ENCODE measurements at regions not wholly inside any gene's neighbourhood (a gene's known extent, or its start where the extent isn't known, plus 50 kb on each side); places are given as distances from the start of the nearest gene placed in this dataset.
"Not testable (repeated sequence)": the region's sequence is repeated elsewhere in the genome, so short reads cannot be mapped to it uniquely, and the experiment has no call there.

- DNase-seq; intact Hi-C loops (cut with DNase I); ATAC-seq (ENCODE audit: poor library complexity): not testable (repeated sequence)
Observed at GRCh38 chr16:58878641-58879040, 144.5 kb upstream of the GOT2 start.

- intact Hi-C loops (cut with DNase I), result no loop called here
- ATAC-seq (ENCODE audit: poor library complexity) (no peak), DNase-seq (no peak)
Observed at GRCh38 chr16:58866935-58867334, 132.8 kb upstream of the GOT2 start.

GRCh38 chr16:58863761-58864160 is 129.6 kb upstream of the GOT2 start:
- no peak for DNase-seq
- no peak for ATAC-seq (ENCODE audit: poor library complexity)
- intact Hi-C loops (cut with DNase I), result no loop called here

GRCh38 chr16:58863042-58863441 is 128.9 kb upstream of the GOT2 start:
- DNase-seq (no peak), ATAC-seq (ENCODE audit: poor library complexity) (no peak)
- intact Hi-C loops (cut with DNase I), result no loop called here

- DNase-seq (no peak), ATAC-seq (ENCODE audit: poor library complexity) (no peak)
- intact Hi-C loops (cut with DNase I), result no loop called here
Observed at GRCh38 chr16:58862334-58863021, 128.4 kb upstream of the GOT2 start.

GRCh38 chr16:58859958-58860669 is 126.0 kb upstream of the GOT2 start:
- ATAC-seq (ENCODE audit: poor library complexity), result no peak
- intact Hi-C loops (cut with DNase I), result no loop called here
- DNase-seq, result no peak

- DNase-seq; ATAC-seq (ENCODE audit: poor library complexity); intact Hi-C loops (cut with DNase I): not testable (repeated sequence)
Observed at GRCh38 chr16:58858577-58858976, 124.5 kb upstream of the GOT2 start.

GRCh38 chr16:58855291-58855863 is 121.3 kb upstream of the GOT2 start:
- ATAC-seq (ENCODE audit: poor library complexity) (no peak), DNase-seq (no peak)
- intact Hi-C loops (cut with DNase I), result no loop called here

- intact Hi-C loops (cut with DNase I), result no loop called here
- no peak for DNase-seq
- ATAC-seq (ENCODE audit: poor library complexity), result no peak
Observed at GRCh38 chr16:58853854-58854791, 120.0 kb upstream of the GOT2 start.

GRCh38 chr16:58850678-58851020 is 116.5 kb upstream of the GOT2 start:
- intact Hi-C loops (cut with DNase I), result no loop called here
- ATAC-seq (ENCODE audit: poor library complexity) (no peak), DNase-seq (no peak)

GRCh38 chr16:58850019-58850677 is 116.0 kb upstream of the GOT2 start:
- intact Hi-C loops (cut with DNase I), result no loop called here

GRCh38 chr16:58848662-58849002 is 114.5 kb upstream of the GOT2 start:
- ATAC-seq (ENCODE audit: poor library complexity) (no peak), DNase-seq (no peak)
- intact Hi-C loops (cut with DNase I), result no loop called here

More at GRCh38 chr16:58850019-58850677, 116.0 kb upstream of the GOT2 start:
- no peak for DNase-seq
- no peak for ATAC-seq (ENCODE audit: poor library complexity)

GRCh38 chr16:58847902-58848661 is 114.0 kb upstream of the GOT2 start:
- intact Hi-C loops (cut with DNase I), result no loop called here

GRCh38 chr16:58846226-58846625 is 112.1 kb upstream of the GOT2 start:
- DNase-seq; intact Hi-C loops (cut with DNase I); ATAC-seq (ENCODE audit: poor library complexity): not testable (repeated sequence)

More at GRCh38 chr16:58847902-58848661, 114.0 kb upstream of the GOT2 start:
- no peak for DNase-seq
- no peak for ATAC-seq (ENCODE audit: poor library complexity)

GRCh38 chr16:58843675-58844074 is 109.6 kb upstream of the GOT2 start:
- DNase-seq (no peak), ATAC-seq (ENCODE audit: poor library complexity) (no peak)
- intact Hi-C loops (cut with DNase I), result no loop called here

- ATAC-seq (ENCODE audit: poor library complexity) (no peak), DNase-seq (no peak)
- intact Hi-C loops (cut with DNase I), result no loop called here
Observed at GRCh38 chr16:58842746-58843145, 108.6 kb upstream of the GOT2 start.

- no peak for ATAC-seq (ENCODE audit: poor library complexity)
Observed at GRCh38 chr16:58842156-58842555, 108.0 kb upstream of the GOT2 start.

GRCh38 chr16:58837950-58838349 is 103.8 kb upstream of the GOT2 start:
- DNase-seq, result no peak
- intact Hi-C loops (cut with DNase I), result no loop called here
- no peak for ATAC-seq (ENCODE audit: poor library complexity)

More at GRCh38 chr16:58842156-58842555, 108.0 kb upstream of the GOT2 start:
- no peak for DNase-seq
- intact Hi-C loops (cut with DNase I), result no loop called here

Measured in Right ventricle myocardium superior (tissue), 1 donor.